ENCODE measurements at regions not wholly inside any gene's neighbourhood (a gene's known extent, or its start where the extent isn't known, plus 50 kb on each side); places are given as distances from the start of the nearest gene placed in this dataset.

DNA sequence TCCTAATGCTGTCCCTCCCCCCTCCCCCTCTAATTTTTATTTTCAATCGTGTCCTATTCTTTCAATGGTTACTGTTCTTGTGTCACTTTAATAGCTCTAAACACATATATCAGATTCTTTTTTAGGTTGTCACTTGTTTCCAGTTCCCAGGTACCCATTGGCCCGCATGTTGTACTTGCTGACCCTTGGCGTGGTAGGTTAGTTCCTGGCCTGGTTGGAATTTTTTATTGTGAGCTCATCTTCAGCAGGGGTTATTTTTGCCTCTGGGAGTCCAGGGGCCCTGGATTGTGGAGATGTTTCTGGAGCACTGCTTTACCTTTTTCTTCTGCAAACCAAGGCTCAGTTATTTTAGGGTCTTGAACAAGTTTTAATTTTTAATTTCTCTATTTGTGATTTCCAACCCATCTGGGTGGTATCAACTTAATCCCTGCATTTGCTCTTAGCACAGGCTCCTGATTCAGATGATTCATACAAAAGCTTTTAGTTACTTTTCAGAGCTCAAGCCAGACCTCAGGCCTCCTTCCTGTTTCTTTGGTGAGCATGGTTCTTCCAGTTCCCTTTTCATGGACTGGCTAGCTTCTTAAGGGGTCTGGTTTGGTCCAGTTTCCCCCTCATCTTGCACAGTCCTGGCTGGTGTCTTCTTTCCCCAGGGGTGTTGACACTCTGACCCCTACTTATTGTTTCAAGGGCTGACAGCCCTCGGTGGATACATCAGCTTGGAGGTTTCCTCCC, 220.5 kb downstream of the TM9SF2 start:
- no peak for DNase-seq (ENCODE audit: extremely low spot score)
- CTCF ChIA-PET: interaction anchor here (0.5 kb wide), 1 partner anchor 788 kb away, joined by 3 read pairs; no protein-coding TSS in a partner anchor
- POLR2A ChIA-PET: no interaction called here

GRCh38 chr13:99717959-99718674, 216.8 kb downstream of the TM9SF2 start:
- POLR2A ChIA-PET: no interaction called here
- CTCF ChIA-PET: no interaction called here
- no peak for TF ChIP-seq TARDBP (IDR thresholded peaks at IDR 0.05)
- no peak for TF ChIP-seq HDGF (IDR thresholded peaks at IDR 0.05; ENCODE audit: borderline replicate concordance)
- TF ChIP-seq ELF4 (IDR thresholded peaks at IDR 0.05): no peak
- TF ChIP-seq SUZ12 (IDR thresholded peaks at IDR 0.05): no peak
- TF ChIP-seq L3MBTL2 (conservative IDR thresholded peaks at IDR 0.05): no peak
- no peak for TF ChIP-seq FOXM1 (IDR thresholded peaks at IDR 0.05; ENCODE audit: borderline replicate concordance)
- TF ChIP-seq FOXA1 (IDR thresholded peaks at IDR 0.05): no peak
- TF ChIP-seq LEF1 (IDR thresholded peaks at IDR 0.05; ENCODE audit: borderline replicate concordance): no peak
- TF ChIP-seq ARNT (IDR thresholded peaks at IDR 0.05): no peak
- no peak for TF ChIP-seq NFRKB (IDR thresholded peaks at IDR 0.05)
- TF ChIP-seq, protein P1, sequence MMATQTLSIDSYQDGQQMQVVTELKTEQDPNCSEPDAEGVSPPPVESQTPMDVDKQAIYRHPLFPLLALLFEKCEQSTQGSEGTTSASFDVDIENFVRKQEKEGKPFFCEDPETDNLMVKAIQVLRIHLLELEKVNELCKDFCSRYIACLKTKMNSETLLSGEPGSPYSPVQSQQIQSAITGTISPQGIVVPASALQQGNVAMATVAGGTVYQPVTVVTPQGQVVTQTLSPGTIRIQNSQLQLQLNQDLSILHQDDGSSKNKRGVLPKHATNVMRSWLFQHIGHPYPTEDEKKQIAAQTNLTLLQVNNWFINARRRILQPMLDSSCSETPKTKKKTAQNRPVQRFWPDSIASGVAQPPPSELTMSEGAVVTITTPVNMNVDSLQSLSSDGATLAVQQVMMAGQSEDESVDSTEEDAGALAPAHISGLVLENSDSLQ (IDR thresholded peaks at IDR 0.05): no peak
- TF ChIP-seq CTBP1 (IDR thresholded peaks at IDR 0.05; ENCODE audit: borderline replicate concordance): no peak
- TF ChIP-seq SP1 (IDR thresholded peaks at IDR 0.05): no peak
- no peak for TF ChIP-seq FOXK2 (IDR thresholded peaks at IDR 0.05)
- TF ChIP-seq ZNF384 (IDR thresholded peaks at IDR 0.05): no peak
- TF ChIP-seq BHLHE40 (IDR thresholded peaks at IDR 0.05; ENCODE audit: borderline replicate concordance): no peak
- DNase-seq (ENCODE audit: extremely low spot score): no peak

More for the DNA sequence above, 220.5 kb downstream of the TM9SF2 start:
- no peak for TF ChIP-seq NFRKB (IDR thresholded peaks at IDR 0.05)
- TF ChIP-seq BHLHE40 (IDR thresholded peaks at IDR 0.05; ENCODE audit: borderline replicate concordance): no peak
- TF ChIP-seq FOXK2 (IDR thresholded peaks at IDR 0.05): no peak

GRCh38 chr13:99709134-99709533, 207.9 kb downstream of the TM9SF2 start:
- TF ChIP-seq LEF1 (IDR thresholded peaks at IDR 0.05; ENCODE audit: borderline replicate concordance): no peak
- DNase-seq (ENCODE audit: extremely low spot score): no peak
- CTCF ChIA-PET: interaction anchor here (1.5 kb wide), 1 partner anchor 83 kb away, joined by 3 read pairs; no protein-coding TSS in a partner anchor
- POLR2A ChIA-PET: no interaction called here

GRCh38 chr13:99704390-99704789, 203.1 kb downstream of the TM9SF2 start:
- TF ChIP-seq ARNT (IDR thresholded peaks at IDR 0.05) (no peak), CTBP1 (IDR thresholded peaks at IDR 0.05; ENCODE audit: borderline replicate concordance) (no peak), ZNF384 (IDR thresholded peaks at IDR 0.05) (no peak), BHLHE40 (IDR thresholded peaks at IDR 0.05; ENCODE audit: borderline replicate concordance) (no peak), NFRKB (IDR thresholded peaks at IDR 0.05) (no peak), FOXM1 (IDR thresholded peaks at IDR 0.05; ENCODE audit: borderline replicate concordance) (no peak), SP1 (IDR thresholded peaks at IDR 0.05) (no peak), SUZ12 (IDR thresholded peaks at IDR 0.05) (no peak), ELF4 (IDR thresholded peaks at IDR 0.05) (no peak)
- TF ChIP-seq, protein P1 (IDR thresholded peaks at IDR 0.05): no peak
- ChIA-PET CTCF (no interaction called here), POLR2A (no interaction called here)
- no peak for DNase-seq (ENCODE audit: extremely low spot score)

GRCh38 chr13:99703908-99704307, 202.6 kb downstream of the TM9SF2 start:
- TF ChIP-seq SUZ12 (IDR thresholded peaks at IDR 0.05): no peak
- no peak for TF ChIP-seq ARNT (IDR thresholded peaks at IDR 0.05)
- TF ChIP-seq LEF1 (IDR thresholded peaks at IDR 0.05; ENCODE audit: borderline replicate concordance): no peak
- TF ChIP-seq HDGF (IDR thresholded peaks at IDR 0.05; ENCODE audit: borderline replicate concordance): no peak
- no peak for TF ChIP-seq ZNF384 (IDR thresholded peaks at IDR 0.05)
- TF ChIP-seq SP1 (IDR thresholded peaks at IDR 0.05): no peak
- TF ChIP-seq ELF4 (IDR thresholded peaks at IDR 0.05): no peak
- no peak for TF ChIP-seq FOXA1 (IDR thresholded peaks at IDR 0.05)
- TF ChIP-seq NFRKB (IDR thresholded peaks at IDR 0.05): no peak
- TF ChIP-seq CTBP1 (IDR thresholded peaks at IDR 0.05; ENCODE audit: borderline replicate concordance): no peak
- TF ChIP-seq L3MBTL2 (conservative IDR thresholded peaks at IDR 0.05): no peak
- TF ChIP-seq, protein P1 (IDR thresholded peaks at IDR 0.05): no peak
- no peak for TF ChIP-seq FOXK2 (IDR thresholded peaks at IDR 0.05)
- TF ChIP-seq TARDBP (IDR thresholded peaks at IDR 0.05): no peak
- no peak for TF ChIP-seq BHLHE40 (IDR thresholded peaks at IDR 0.05; ENCODE audit: borderline replicate concordance)
- POLR2A ChIA-PET: no interaction called here
- no peak for DNase-seq (ENCODE audit: extremely low spot score)
- CTCF ChIA-PET: no interaction called here

DNA sequence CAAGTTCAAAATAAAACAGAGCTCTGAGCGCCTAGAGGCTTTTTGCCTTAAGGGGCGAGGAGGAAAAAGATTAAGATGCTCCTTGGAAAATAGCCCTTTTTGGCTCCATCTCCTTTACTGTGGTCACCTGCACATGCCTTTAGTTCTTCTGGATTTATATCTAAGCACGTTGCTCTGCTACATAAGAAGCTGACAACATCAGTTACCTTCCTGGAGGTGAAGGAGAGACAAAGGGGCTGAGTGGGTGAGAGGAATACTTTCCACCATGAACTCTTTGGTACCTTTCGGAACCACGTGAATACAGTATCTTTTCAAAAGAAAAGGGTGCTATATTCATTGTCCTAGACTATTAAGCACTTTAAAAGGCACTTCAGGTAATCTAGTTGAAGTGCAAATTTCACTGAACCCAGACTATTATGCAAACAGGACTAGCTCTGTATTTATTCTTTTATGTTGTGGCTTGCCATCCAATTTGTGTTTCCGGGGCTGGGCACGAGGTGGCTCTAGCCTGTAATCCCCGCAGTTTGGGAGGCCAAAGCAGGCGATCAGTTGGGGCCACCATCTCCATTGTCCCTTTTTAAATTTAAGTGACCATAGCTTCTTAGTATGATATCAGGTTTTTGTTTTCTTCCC, 201.5 kb downstream of the TM9SF2 start:
- TF ChIP-seq SP1 (IDR thresholded peaks at IDR 0.05) (no peak), CTBP1 (IDR thresholded peaks at IDR 0.05; ENCODE audit: borderline replicate concordance) (no peak), ZNF384 (IDR thresholded peaks at IDR 0.05) (no peak), SUZ12 (IDR thresholded peaks at IDR 0.05) (no peak), FOXM1 (IDR thresholded peaks at IDR 0.05; ENCODE audit: borderline replicate concordance) (no peak), L3MBTL2 (conservative IDR thresholded peaks at IDR 0.05) (no peak), TARDBP (IDR thresholded peaks at IDR 0.05) (no peak), HDGF (IDR thresholded peaks at IDR 0.05; ENCODE audit: borderline replicate concordance) (no peak), BHLHE40 (IDR thresholded peaks at IDR 0.05; ENCODE audit: borderline replicate concordance) (no peak), ARNT (IDR thresholded peaks at IDR 0.05) (no peak), NFRKB (IDR thresholded peaks at IDR 0.05) (no peak), LEF1 (IDR thresholded peaks at IDR 0.05; ENCODE audit: borderline replicate concordance) (no peak), ELF4 (IDR thresholded peaks at IDR 0.05) (no peak), FOXA1 (IDR thresholded peaks at IDR 0.05) (no peak), FOXK2 (IDR thresholded peaks at IDR 0.05) (no peak)
- TF ChIP-seq, protein P1 (IDR thresholded peaks at IDR 0.05): no peak
- no peak for DNase-seq (ENCODE audit: extremely low spot score)
- ChIA-PET CTCF (no interaction called here), POLR2A (no interaction called here)

Measured in HEK293T (cell line).